ENCODE measurements at regions not wholly inside any gene's neighbourhood (a gene's known extent, or its start where the extent isn't known, plus 50 kb on each side); places are given as distances from the start of the nearest gene placed in this dataset.

DNA sequence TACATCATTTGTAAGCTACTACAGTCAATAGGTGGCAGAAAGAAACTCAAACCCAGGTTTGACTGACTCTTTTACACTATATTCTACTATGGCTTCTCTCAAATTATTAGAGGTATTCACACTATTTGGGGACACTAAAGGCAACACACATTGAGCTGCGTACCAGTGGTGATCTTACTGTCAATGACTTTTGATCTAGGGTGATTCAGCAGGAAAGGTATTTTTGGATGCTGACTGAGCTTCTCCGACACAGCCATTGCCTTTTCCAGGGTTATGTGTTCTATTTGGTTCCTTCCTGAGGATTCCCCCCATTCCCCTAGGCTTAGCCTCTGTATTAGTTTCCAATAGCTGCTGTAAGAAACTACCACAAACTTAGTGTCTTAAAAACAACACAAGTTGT, 73.2 kb upstream of the JAK1 start:
- Histone ChIP-seq H3K9ac (ENCODE audit: low read length) (no peak overlapping the region), H3K79me2 (replicated peaks; ENCODE audit: insufficient read depth, low read length) (no peaks in the 10 kb centered on the region), H2AFZ (ENCODE audit: low read depth, low read length) (no peak overlapping the region), H3K27me3 (ENCODE audit: insufficient read depth, low read depth, low read length) (no peaks in the 10 kb centered on the region), H3K36me3 (ENCODE audit: insufficient read depth, low read length) (no peaks in the 10 kb centered on the region), H3K9me2 (ENCODE audit: insufficient read depth, low read length) (no peaks in the 10 kb centered on the region), H4K20me1 (ENCODE audit: insufficient read depth) (no peaks in the 10 kb centered on the region), H3K4me2 (ENCODE audit: low read length) (no peak overlapping the region), H3F3A (ENCODE audit: insufficient read depth, low read length, poor library complexity, severe bottlenecking) (no peaks in the 10 kb centered on the region), H3K27ac (ENCODE audit: low read length) (no peak overlapping the region), H3K4me3 (ENCODE audit: low read length) (no peak overlapping the region), H3K9me3 (ENCODE audit: low read length) (no peaks in the 10 kb centered on the region)
- no peak for TF ChIP-seq MXI1 (conservative IDR thresholded peaks at IDR 0.05; ENCODE audit: poor library complexity, severe bottlenecking)
- TF ChIP-seq, protein P1, sequence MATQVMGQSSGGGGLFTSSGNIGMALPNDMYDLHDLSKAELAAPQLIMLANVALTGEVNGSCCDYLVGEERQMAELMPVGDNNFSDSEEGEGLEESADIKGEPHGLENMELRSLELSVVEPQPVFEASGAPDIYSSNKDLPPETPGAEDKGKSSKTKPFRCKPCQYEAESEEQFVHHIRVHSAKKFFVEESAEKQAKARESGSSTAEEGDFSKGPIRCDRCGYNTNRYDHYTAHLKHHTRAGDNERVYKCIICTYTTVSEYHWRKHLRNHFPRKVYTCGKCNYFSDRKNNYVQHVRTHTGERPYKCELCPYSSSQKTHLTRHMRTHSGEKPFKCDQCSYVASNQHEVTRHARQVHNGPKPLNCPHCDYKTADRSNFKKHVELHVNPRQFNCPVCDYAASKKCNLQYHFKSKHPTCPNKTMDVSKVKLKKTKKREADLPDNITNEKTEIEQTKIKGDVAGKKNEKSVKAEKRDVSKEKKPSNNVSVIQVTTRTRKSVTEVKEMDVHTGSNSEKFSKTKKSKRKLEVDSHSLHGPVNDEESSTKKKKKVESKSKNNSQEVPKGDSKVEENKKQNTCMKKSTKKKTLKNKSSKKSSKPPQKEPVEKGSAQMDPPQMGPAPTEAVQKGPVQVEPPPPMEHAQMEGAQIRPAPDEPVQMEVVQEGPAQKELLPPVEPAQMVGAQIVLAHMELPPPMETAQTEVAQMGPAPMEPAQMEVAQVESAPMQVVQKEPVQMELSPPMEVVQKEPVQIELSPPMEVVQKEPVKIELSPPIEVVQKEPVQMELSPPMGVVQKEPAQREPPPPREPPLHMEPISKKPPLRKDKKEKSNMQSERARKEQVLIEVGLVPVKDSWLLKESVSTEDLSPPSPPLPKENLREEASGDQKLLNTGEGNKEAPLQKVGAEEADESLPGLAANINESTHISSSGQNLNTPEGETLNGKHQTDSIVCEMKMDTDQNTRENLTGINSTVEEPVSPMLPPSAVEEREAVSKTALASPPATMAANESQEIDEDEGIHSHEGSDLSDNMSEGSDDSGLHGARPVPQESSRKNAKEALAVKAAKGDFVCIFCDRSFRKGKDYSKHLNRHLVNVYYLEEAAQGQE (IDR thresholded peaks at IDR 0.05; ENCODE audit: borderline replicate concordance): no peak
- TF ChIP-seq CTCF (IDR thresholded peaks at IDR 0.05; ENCODE audit: poor library complexity, severe bottlenecking): no peak
- no peak for TF ChIP-seq SMC3 (conservative IDR thresholded peaks at IDR 0.05; ENCODE audit: poor library complexity)
- TF ChIP-seq EP300 (conservative IDR thresholded peaks at IDR 0.05; ENCODE audit: poor library complexity, severe bottlenecking): no peak
- TF ChIP-seq RAD21 (conservative IDR thresholded peaks at IDR 0.05): no peak
- no peak for TF ChIP-seq POLR2AphosphoS5 (IDR thresholded peaks at IDR 0.05)

DNA sequence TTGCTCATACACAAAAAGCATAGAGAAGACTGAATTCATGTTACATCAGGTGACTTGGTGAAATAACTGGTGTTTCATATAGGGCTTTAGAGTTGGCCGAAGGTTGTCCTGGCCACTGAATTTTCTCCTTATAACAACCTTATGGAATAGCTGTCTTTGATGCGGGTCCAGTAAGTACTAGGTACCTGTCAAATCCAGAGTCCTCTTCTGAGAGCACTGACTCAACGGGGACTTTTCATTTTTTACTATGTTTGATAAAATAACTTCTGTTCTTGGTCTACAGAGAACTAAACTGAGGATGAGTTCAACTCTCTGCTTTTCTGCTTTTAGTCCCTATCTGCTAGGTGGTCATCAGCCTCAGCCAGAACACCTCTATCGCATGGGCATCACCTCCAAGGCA, 76.1 kb upstream of the JAK1 start:
- H3K9ac ChIP-seq (ENCODE audit: low read length): no peak overlapping the region
- H3K79me2 ChIP-seq (replicated peaks; ENCODE audit: insufficient read depth, low read length): no peaks in the 10 kb centered on the region
- no peak overlapping the region for H3K4me3 ChIP-seq (ENCODE audit: low read length)
- H3K27me3 ChIP-seq (ENCODE audit: insufficient read depth, low read depth, low read length): no peaks in the 10 kb centered on the region
- TF ChIP-seq TAF1 (IDR thresholded peaks at IDR 0.05; ENCODE audit: low read depth) (no peak), CTCF (IDR thresholded peaks at IDR 0.05; ENCODE audit: poor library complexity, severe bottlenecking) (no peak), EZH2 (IDR thresholded peaks at IDR 0.05; ENCODE audit: borderline replicate concordance, insufficient read depth, low read length, poor library complexity, severe bottlenecking) (no peak), POLR2AphosphoS5 (IDR thresholded peaks at IDR 0.05) (no peak), EP300 (conservative IDR thresholded peaks at IDR 0.05; ENCODE audit: poor library complexity, severe bottlenecking) (no peak), SMC3 (conservative IDR thresholded peaks at IDR 0.05; ENCODE audit: poor library complexity) (no peak), RAD21 (conservative IDR thresholded peaks at IDR 0.05) (no peak), MXI1 (conservative IDR thresholded peaks at IDR 0.05; ENCODE audit: poor library complexity, severe bottlenecking) (no peak)
- TF ChIP-seq, protein P1 (IDR thresholded peaks at IDR 0.05; ENCODE audit: borderline replicate concordance): no peak
- H2AFZ ChIP-seq (ENCODE audit: low read depth, low read length): no peak overlapping the region
- H3K4me2 ChIP-seq (ENCODE audit: low read length): no peak overlapping the region
- H3K9me3 ChIP-seq (ENCODE audit: low read length): no peaks in the 10 kb centered on the region
- no peaks in the 10 kb centered on the region for H3F3A ChIP-seq (ENCODE audit: insufficient read depth, low read length, poor library complexity, severe bottlenecking)
- no peaks in the 10 kb centered on the region for H3K9me2 ChIP-seq (ENCODE audit: insufficient read depth, low read length)
- H3K36me3 ChIP-seq (ENCODE audit: insufficient read depth, low read length): no peaks in the 10 kb centered on the region
- H4K20me1 ChIP-seq (ENCODE audit: insufficient read depth): no peaks in the 10 kb centered on the region
- H3K27ac ChIP-seq (ENCODE audit: low read length): no peak overlapping the region
